HCT116 (cell line): ENCODE measurements at regions not wholly inside any gene's neighbourhood (a gene's known extent, or its start where the extent isn't known, plus 50 kb on each side); places are given as distances from the start of the nearest gene placed in this dataset.

Experiments
- ATAC-seq: fragments of 200-7000 bp; cut with Tn5 transposase; 2 replicates; pipeline ENCODE4 v1.9.1; 2020; ENCODE audit warnings: mild to moderate bottlenecking, moderate library complexity
- BruUV-seq: library from RNA; stranded (reverse); fragments of 400-500 nt; replicated peaks from 2 replicates; lab custom pipeline; 2021; lab: Mats Ljungman, UMichigan
- CTCF ChIA-PET: fragments of 300-600 bp; sonication (Branson Sonifier 250); formaldehyde crosslinking; loops from one replicate; lab custom pipeline; 2021; ENCODE audit warnings: antibody characterized with exemption; lab: Charles Lee
- POLR2A ChIA-PET: fragments of 300-600, 350-600 bp; sonication (Branson Sonifier 250); formaldehyde crosslinking; loops from one replicate; lab custom pipeline; 2021; ENCODE audit warnings: antibody characterized with exemption; lab: Charles Lee
- RAD21 ChIA-PET, 2 experiments: fragments of 300-600 bp; sonication (Branson Sonifier 250); formaldehyde crosslinking; loops; one replicate each; lab custom pipeline; 2023; ENCODE audit warnings: low total read pairs in 2 of 2; ENCODE audit not compliant: uncharacterized antibody in 2 of 2, unreplicated experiment in 2 of 2, low non-redundant PET in 1 of 2; lab: Charles Lee
- DNase-seq: peaks from one replicate; pipeline ENCODE4 v3.0.0-alpha.2; 2010; ENCODE audit warnings: low read depth, low spot score
- H2AFZ ChIP-seq: fragments of 200-600 bp; shearing (Covaris generic), sonication (generic); 2 replicates; pipeline ENCODE4 v1.6.1; 2017; ENCODE audit warnings: low read depth, mixed run types, mixed read lengths, antibody characterized with exemption, low read length; ENCODE audit not compliant: poor library complexity, severe bottlenecking
- H3K27ac ChIP-seq: 2 replicates; pipeline ENCODE4 v1.5.1; 2012; ENCODE audit warnings: low read depth, low read length
- H3K27me3 ChIP-seq: fragments of 200-600 bp; sonication (generic); 2 replicates; pipeline ENCODE4 v1.6.1; 2016; ENCODE audit warnings: mixed run types, low read length, mixed read lengths; ENCODE audit not compliant: insufficient read depth
- H3K36me3 ChIP-seq, 2 experiments: fragments of 200-500 bp in 1 of 2; fragments of 200-600 bp in 1 of 2; sonication (Bioruptor generic) in 1 of 2; sonication (generic) in 1 of 2; 2 replicates each; pipeline versions ENCODE4 v1.5.1 to v1.6.1; 2014 to 2016; ENCODE audit warnings: low read length in 2 of 2, inconsistent platforms in 1 of 2, mixed read lengths in 1 of 2, mixed run types in 1 of 2; ENCODE audit not compliant: insufficient read depth in 2 of 2, control insufficient read depth in 1 of 2
- H3K4me1 ChIP-seq, 2 experiments: fragments of 200-600 bp in 1 of 2; sonication (generic) in 1 of 2; 2 replicates each; pipeline versions ENCODE4 v1.5.1 to v1.6.1; 2012 to 2017; ENCODE audit warnings: low read length in 2 of 2, inconsistent platforms in 1 of 2, mild to moderate bottlenecking in 1 of 2, mixed read lengths in 1 of 2, mixed run types in 1 of 2, moderate library complexity in 1 of 2; ENCODE audit not compliant: insufficient read depth in 2 of 2, control insufficient read depth in 1 of 2
- H3K4me2 ChIP-seq: fragments of 200-600 bp; sonication (generic); 2 replicates; pipeline ENCODE4 v1.6.1; 2017; ENCODE audit warnings: mixed run types, low read length, mixed read lengths
- H3K4me3 ChIP-seq, 2 experiments: fragments of 200-600 bp in 1 of 2; sonication (generic) in 1 of 2; replicated peaks in 1 of 2; 2 replicates each; pipeline ENCODE4 v1.5.1; 2011 to 2016; ENCODE audit warnings: low read length in 2 of 2, control low read depth in 1 of 2, low read depth in 1 of 2, mild to moderate bottlenecking in 1 of 2, mixed read lengths in 1 of 2, mixed run types in 1 of 2
- H3K79me2 ChIP-seq: fragments of 200-600 bp; sonication (generic); 2 replicates; pipeline ENCODE4 v1.6.1; 2017; ENCODE audit warnings: mild to moderate bottlenecking, mixed run types, low read length, moderate library complexity, mixed read lengths; ENCODE audit not compliant: insufficient read depth
- H3K9ac ChIP-seq: fragments of 200-600 bp; sonication (generic); 2 replicates; pipeline ENCODE4 v1.6.1; 2016; ENCODE audit warnings: low read length, mixed read lengths
- H3K9me2 ChIP-seq: fragments of 200-600 bp; sonication (generic), shearing (Covaris generic); 2 replicates; pipeline ENCODE4 v1.6.1; 2017; ENCODE audit warnings: mixed run types, mild to moderate bottlenecking, moderate library complexity; ENCODE audit not compliant: insufficient read depth
- H3K9me3 ChIP-seq, 2 experiments: fragments of 200-500 bp in 1 of 2; fragments of 200-600 bp in 1 of 2; sonication (Bioruptor generic) in 1 of 2; sonication (generic) in 1 of 2; 2 replicates each; pipeline ENCODE4 v1.6.1; 2014 to 2017; ENCODE audit warnings: low read length in 2 of 2, mixed read lengths in 2 of 2, inconsistent platforms in 1 of 2, low read depth in 1 of 2, mild to moderate bottlenecking in 1 of 2, mixed run types in 1 of 2, moderate library complexity in 1 of 2; ENCODE audit not compliant: control insufficient read depth in 1 of 2, insufficient read depth in 1 of 2
- H4K20me1 ChIP-seq: fragments of 200-600 bp; sonication (generic), shearing (Covaris generic); 2 replicates; pipeline ENCODE4 v1.6.1; 2017; ENCODE audit warnings: mixed run types, mild to moderate bottlenecking, moderate library complexity; ENCODE audit not compliant: insufficient read depth
- CTCF ChIP-seq, 3 experiments: fragments of 200-600 bp in 1 of 3; sonication (generic) in 1 of 3; IDR thresholded peaks in 2 of 3; conservative IDR thresholded peaks in 1 of 3; 2 replicates each; pipeline ENCODE4 v1.5.1; 2012 to 2017; ENCODE audit warnings: low read depth in 2 of 3, low read length in 2 of 3, antibody characterized with exemption in 1 of 3, borderline replicate concordance in 1 of 3, control low read depth in 1 of 3, mild to moderate bottlenecking in 1 of 3, mixed read lengths in 1 of 3, mixed run types in 1 of 3, moderate library complexity in 1 of 3; ENCODE audit not compliant: insufficient read depth in 1 of 3
- JUND ChIP-seq: IDR thresholded peaks from 2 replicates; pipeline ENCODE4 v1.6.1; 2012
- MAX ChIP-seq: IDR thresholded peaks from 2 replicates; pipeline ENCODE4 v1.6.1; 2012
- REST ChIP-seq: IDR thresholded peaks from 2 replicates; pipeline ENCODE4 v1.6.1; 2012; ENCODE audit warnings: low read depth
- SRF ChIP-seq: IDR thresholded peaks from 2 replicates; pipeline ENCODE4 v1.6.1; 2012; ENCODE audit warnings: low read depth
- YY1 ChIP-seq: IDR thresholded peaks from 2 replicates; pipeline ENCODE4 v1.6.1; 2011; ENCODE audit warnings: low read length, low read depth, moderate library complexity, mild to moderate bottlenecking; ENCODE audit not compliant: insufficient replicate concordance; ENCODE audit errors: extremely low read depth
- ZBTB33 ChIP-seq: IDR thresholded peaks from 2 replicates; pipeline ENCODE4 v1.6.1; 2011; ENCODE audit warnings: mild to moderate bottlenecking, low read length, moderate library complexity; ENCODE audit not compliant: insufficient replicate concordance; ENCODE audit errors: extremely low read depth
- ZFX ChIP-seq: fragments of 450-650 bp; IDR thresholded peaks from 2 replicates; pipeline ENCODE4 v1.6.1; 2017
- ZNF274 ChIP-seq: fragments of 200-500 bp; sonication (Bioruptor generic); IDR thresholded peaks from 2 replicates; pipeline ENCODE4 v1.6.1; 2014; ENCODE audit warnings: mild to moderate bottlenecking, low read depth, low read length, inconsistent platforms
- intact Hi-C: fragments of 100-400 bp; cut with micrococcal nuclease; formaldehyde crosslinking; loops from 2 replicates; pipeline ENCODE4 v1.10.0; 2022

GRCh38 chr11:71201936-71202597 lies 50.3 kb downstream of the SHANK2 start:
- no TSS peak for BruUV-seq
- Histone ChIP-seq H3K9me2 (no peaks in the 10 kb centered on the region), H3K79me2 (no peaks in the 10 kb centered on the region), H3K27me3 (no peaks in the 10 kb centered on the region), H3K9ac (no peak overlapping the region), H3K4me2 (no peak overlapping the region), H3K4me1 (peaks cover 4 to 31% of the 10 kb centered on the region in 2 experiments; a peak in 3 of 4 replicates), H3K27ac (no peak overlapping the region), H3K4me3 (no peak overlapping the region), H2AFZ (no peak overlapping the region), H3K9me3 (no peaks in the 10 kb centered on the region), H4K20me1 (no peaks in the 10 kb centered on the region), H3K36me3 (no peaks in the 10 kb centered on the region)
- DNase-seq (no peak), ATAC-seq (no peak)
- POLR2A ChIA-PET: no interaction called here
- CTCF ChIA-PET: no interaction called here
- RAD21 ChIA-PET: no interaction called here
- intact Hi-C loops: no loop called here
- TF ChIP-seq ZBTB33 (no peak), ZNF274 (no peak), SRF (no peak), MAX (no peak), YY1 (no peak), REST (no peak), JUND (no peak), CTCF (IDR thresholded peaks at IDR 0.05 in 2 of 3, conservative IDR thresholded peaks at IDR 0.05 in 1 of 3; ENCODE audit: borderline replicate concordance in 1 of 3, insufficient read depth in 1 of 3, low read depth in 2 of 3, low read length in 2 of 3) (no peak), ZFX (no peak)
